NCI-H2196 (cell line): ENCODE measurements at regions not wholly inside any gene's neighbourhood (a gene's known extent, or its start where the extent isn't known, plus 50 kb on each side); places are given as distances from the start of the nearest gene placed in this dataset.

Source experiments
- DNase-seq: peaks from one replicate; lab custom pipeline; 2025; ENCODE audit not compliant: unreplicated experiment; lab: John Stamatoyannopoulos, UW

- DNase-seq, result peak; percentile 64
These were observed 207.9 kb downstream of the ERMARD start for GRCh38 chr6:169959136-169960002.

DNA sequence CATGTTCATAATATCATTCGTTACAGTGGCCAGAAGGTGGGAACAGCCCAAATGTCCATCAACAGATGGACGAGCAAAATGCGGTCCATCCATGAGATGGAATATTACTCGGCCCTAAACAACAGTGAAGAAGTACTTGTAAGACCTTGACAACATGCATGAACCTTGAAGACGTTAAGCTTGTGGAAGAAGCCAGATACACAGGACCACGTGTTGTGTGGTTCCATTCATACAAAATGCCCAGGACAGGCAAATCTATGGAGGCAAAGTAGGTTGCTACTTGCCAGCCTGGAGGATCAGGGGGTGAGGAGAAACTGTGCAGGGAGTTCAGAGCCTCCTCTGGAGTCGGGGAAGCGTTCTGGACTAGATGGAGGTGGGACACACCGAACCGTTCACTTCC lies 207.1 kb downstream of the ERMARD start:
- no peak for DNase-seq

- no peak for DNase-seq
These were observed 206.0 kb downstream of the ERMARD start for GRCh38 chr6:169957351-169957963.

DNA sequence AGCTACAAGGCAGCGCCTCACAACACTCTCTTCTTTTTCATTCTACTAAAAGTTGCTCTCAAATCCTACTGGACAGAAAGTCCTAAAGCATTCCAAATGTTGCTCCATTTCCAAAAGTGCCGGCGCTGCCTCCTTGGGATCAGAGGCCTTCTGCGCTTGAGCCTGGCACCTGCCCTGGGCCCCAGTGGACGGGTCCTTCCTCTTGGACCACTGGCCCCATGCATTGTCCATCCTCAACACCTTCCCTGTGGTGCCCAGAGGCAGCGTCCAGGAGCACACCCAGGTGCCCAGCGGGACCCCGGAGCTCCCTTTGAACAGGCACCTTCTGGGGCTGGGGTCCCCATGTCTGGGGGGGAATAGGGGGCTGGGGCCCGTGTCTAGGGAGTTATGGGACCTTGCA lies 205.2 kb downstream of the ERMARD start:
- DNase-seq, result no peak

GRCh38 chr6:169955731-169956437 lies 204.5 kb downstream of the ERMARD start:
- no peak for DNase-seq

GRCh38 chr6:169954977-169955376 lies 203.6 kb downstream of the ERMARD start:
- no peak for DNase-seq

DNA sequence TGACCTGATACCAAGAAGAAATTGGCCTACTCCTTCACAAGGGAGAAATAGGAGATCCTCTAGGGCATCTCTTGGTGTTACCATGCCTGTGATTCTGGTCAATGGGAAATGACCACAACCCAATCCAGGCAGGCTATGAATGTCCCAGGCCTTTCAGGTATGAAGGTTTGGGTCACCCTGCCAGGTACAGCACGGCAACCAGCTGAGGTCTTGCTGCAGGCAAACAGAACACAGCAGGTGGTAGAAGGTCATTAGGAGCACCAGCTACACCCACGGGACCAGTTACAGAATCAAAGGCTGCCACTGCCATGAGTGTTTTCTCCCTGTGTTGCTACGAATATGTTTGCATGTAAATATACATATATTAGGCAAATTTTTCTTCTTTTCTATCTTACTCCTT lies 202.3 kb downstream of the ERMARD start:
- no peak for DNase-seq

- no peak for DNase-seq
These were observed 199.1 kb downstream of the ERMARD start for GRCh38 chr6:169950558-169950957.

- DNase-seq, result no peak
These were observed 198.2 kb downstream of the ERMARD start for GRCh38 chr6:169949511-169950097.

GRCh38 chr6:169946971-169947370 lies 195.5 kb downstream of the ERMARD start:
- DNase-seq, result no peak

DNA sequence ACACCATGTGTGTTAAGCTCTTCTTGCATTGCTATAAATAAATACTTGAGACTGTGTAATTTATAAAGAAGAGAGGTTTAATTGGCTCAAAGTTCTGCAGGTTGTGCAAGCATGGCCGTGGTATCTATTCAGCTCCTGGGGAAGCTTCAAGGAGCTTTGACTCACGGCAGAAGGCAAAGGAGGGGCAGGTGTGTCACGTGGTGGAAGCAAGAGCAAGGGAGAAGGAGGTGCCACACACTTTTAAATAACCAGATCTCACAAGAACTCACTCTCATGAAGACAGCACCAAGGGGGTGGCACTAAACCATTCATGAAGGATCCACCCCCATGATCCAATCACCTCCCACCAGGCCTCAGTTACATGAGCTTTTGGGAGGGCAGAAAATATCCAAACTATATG lies 193.7 kb downstream of the ERMARD start:
- DNase-seq, result no peak

- DNase-seq, result no peak
These were observed 193.0 kb downstream of the ERMARD start for GRCh38 chr6:169944415-169944814.

GRCh38 chr6:169944061-169944337 lies 192.6 kb downstream of the ERMARD start:
- DNase-seq, result no peak

GRCh38 chr6:169943241-169944060 lies 192.0 kb downstream of the ERMARD start:
- DNase-seq, result no peak

DNA sequence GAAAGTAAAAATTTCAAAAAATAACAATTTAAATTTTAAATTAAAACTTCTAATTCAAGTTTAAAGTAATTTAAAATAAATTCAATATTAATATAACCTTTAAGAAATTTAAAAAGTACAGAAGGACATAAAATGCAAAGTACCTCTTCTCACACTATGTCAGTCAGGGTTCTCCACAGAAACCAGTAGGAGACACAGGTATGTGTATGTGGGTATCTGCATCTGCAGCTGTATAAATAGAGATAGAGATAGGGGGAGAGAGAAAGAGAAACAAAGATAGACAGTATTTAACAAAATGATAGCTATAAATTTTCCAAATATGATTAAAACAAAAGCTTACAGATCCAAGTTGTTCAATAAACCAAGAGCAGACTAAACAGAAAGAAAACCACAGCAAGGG lies 190.8 kb downstream of the ERMARD start:
- no peak for DNase-seq

- no peak for DNase-seq
These were observed 189.3 kb downstream of the ERMARD start for GRCh38 chr6:169940481-169941271.

- no peak for DNase-seq
These were observed 188.2 kb downstream of the ERMARD start for GRCh38 chr6:169939554-169940164.

GRCh38 chr6:169938731-169939130 lies 187.3 kb downstream of the ERMARD start:
- no peak for DNase-seq

DNA sequence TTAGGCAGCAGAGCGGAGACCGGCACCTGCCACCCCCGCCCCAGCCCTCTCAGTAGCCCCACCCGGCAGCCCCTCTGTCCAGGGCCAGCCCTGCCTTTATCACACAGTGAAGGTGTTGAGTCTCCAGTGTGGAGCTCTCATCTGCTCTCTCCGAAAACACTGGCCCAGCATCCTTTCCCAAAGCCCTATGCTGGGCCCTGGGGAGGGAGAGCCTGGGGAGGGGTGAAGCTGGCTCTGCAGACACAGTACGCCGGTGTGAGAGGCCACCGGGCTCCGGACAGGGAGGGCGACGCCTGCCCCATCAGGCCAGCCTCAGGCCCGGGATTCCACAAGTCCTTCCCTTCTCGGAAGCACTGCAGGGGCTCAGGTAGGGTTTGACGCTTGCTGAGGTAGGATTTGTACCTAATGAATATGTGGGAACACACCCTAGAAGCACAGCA lies 186.9 kb downstream of the ERMARD start:
- no peak for DNase-seq
